Progenitor cell of endocrine pancreas (in vitro differentiated cells): ENCODE measurements at regions not wholly inside any gene's neighbourhood (a gene's known extent, or its start where the extent isn't known, plus 50 kb on each side); places are given as distances from the start of the nearest gene placed in this dataset.

Source experiments
- DNase-seq: peaks from one replicate; pipeline ENCODE4 v3.0.0; 2021; ENCODE audit warnings: low spot score; ENCODE audit not compliant: unreplicated experiment
- H3K27ac Mint-ChIP-seq: 2 replicates; pipeline ENCODE4 v1.8.0; 2021; ENCODE audit warnings: mild to moderate bottlenecking, moderate library complexity, mixed read lengths
- H3K27me3 Mint-ChIP-seq: 2 replicates; pipeline ENCODE4 v1.8.0; 2021; ENCODE audit warnings: mixed read lengths
- H3K36me3 Mint-ChIP-seq: 2 replicates; pipeline ENCODE4 v1.8.0; 2022; ENCODE audit warnings: mixed read lengths; ENCODE audit not compliant: insufficient read depth
- H3K4me1 Mint-ChIP-seq: 2 replicates; pipeline ENCODE4 v1.8.0; 2021; ENCODE audit warnings: low read depth, mixed read lengths
- H3K4me3 Mint-ChIP-seq: 2 replicates; pipeline ENCODE4 v1.8.0; 2021; ENCODE audit warnings: low read depth, mild to moderate bottlenecking, moderate library complexity, mixed read lengths
- H3K9me3 Mint-ChIP-seq: 2 replicates; pipeline ENCODE4 v1.8.0; 2021; ENCODE audit warnings: low read depth, mixed read lengths
- CTCF ChIP-seq: fragments of 200-600 bp; sonication (generic); IDR thresholded peaks from one replicate; pipeline ENCODE4 v1.5.0; 2021; ENCODE audit warnings: antibody characterized with exemption, mild to moderate bottlenecking; ENCODE audit not compliant: unreplicated experiment

DNA sequence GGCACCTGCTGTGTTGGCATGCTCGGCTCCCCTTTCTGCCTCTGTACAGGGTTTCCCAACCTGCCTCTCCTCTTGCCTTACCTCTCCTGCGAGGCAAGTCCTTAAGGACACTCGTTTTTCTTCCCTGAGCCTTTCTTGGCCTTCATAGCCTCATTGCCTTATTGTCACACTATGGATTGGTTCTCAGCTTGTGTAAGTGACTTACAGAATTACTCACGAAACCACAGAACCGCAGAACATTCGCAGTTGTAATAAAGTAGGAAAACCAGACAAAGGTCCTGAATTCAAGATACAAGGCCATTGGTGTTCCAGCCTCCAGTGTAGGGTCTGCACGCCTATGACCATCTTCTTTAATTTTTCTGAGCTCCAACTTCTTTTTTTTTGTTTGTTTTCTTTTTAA is 317.6 kb upstream of the SMIM21 start:
- Mint-ChIP-seq H3K4me3 (no peak overlapping the region), H3K27ac (no peak overlapping the region), H3K36me3 (no peaks in the 10 kb centered on the region), H3K27me3 (peaks cover 6% of the 10 kb centered on the region), H3K9me3 (no peaks in the 10 kb centered on the region), H3K4me1 (peaks cover 1% of the 10 kb centered on the region)
- no peak for DNase-seq
- TF ChIP-seq CTCF: no peak

DNA sequence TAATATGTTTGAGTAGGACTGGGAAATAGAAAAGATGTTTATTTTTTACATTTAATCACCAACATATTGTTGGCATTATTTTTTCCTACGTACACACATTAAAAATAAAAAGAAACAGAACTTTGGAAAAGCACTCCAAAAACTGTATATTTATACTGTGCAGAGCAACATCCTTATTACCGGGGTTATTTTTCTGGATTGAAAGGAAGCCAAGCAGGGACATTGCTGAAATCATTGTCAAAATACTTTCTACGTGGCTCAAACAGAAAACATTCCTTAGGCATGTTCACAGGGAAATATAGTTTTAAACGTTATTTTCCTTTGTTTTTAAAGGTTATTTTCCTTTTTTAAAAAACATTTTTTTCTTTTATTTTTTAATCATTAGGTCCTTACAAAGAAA is 315.0 kb upstream of the SMIM21 start:
- no peak for DNase-seq
- TF ChIP-seq CTCF: no peak
- H3K27me3 Mint-ChIP-seq: peaks cover 6% of the 10 kb centered on the region
- no peak overlapping the region for H3K4me3 Mint-ChIP-seq
- H3K4me1 Mint-ChIP-seq: peaks cover 1% of the 10 kb centered on the region
- peaks cover 4% of the 10 kb centered on the region for H3K36me3 Mint-ChIP-seq
- peaks cover 7% of the 10 kb centered on the region for H3K9me3 Mint-ChIP-seq
- H3K27ac Mint-ChIP-seq: no peak overlapping the region

GRCh38 chr18:75739682-75740081 is 312.2 kb upstream of the SMIM21 start:
- DNase-seq: no peak
- H3K27ac Mint-ChIP-seq: no peak overlapping the region
- no peak for TF ChIP-seq CTCF
- H3K9me3 Mint-ChIP-seq: peaks cover 23% of the 10 kb centered on the region
- H3K4me1 Mint-ChIP-seq: peaks cover 1% of the 10 kb centered on the region
- H3K4me3 Mint-ChIP-seq: no peak overlapping the region
- peaks cover 6% of the 10 kb centered on the region for H3K36me3 Mint-ChIP-seq
- H3K27me3 Mint-ChIP-seq: peaks cover 4% of the 10 kb centered on the region

DNA sequence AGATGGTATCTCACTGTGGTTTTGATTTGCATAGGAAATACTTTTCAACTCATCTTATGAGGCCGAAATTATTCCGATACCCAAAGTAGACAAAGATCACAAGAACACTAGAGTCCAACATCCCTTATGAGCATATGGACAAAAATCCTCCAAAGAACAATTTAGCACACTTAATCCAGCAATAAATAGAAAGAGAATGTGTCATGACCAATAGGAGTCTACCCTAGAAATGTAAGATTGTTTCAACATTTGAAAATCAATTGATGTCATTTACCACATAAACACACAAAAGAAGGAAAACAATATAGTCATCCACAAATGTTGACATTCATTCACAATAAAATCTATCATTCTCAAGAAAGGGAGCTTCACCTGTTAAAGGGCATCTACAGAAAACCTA is 307.8 kb upstream of the SMIM21 start:
- Mint-ChIP-seq H3K27me3 (peaks cover 9% of the 10 kb centered on the region), H3K36me3 (peaks cover 6% of the 10 kb centered on the region), H3K9me3 (peaks cover 23% of the 10 kb centered on the region), H3K27ac (no peak overlapping the region), H3K4me1 (no peaks in the 10 kb centered on the region), H3K4me3 (no peak overlapping the region)
- DNase-seq: no peak
- TF ChIP-seq CTCF: no peak

- Mint-ChIP-seq H3K4me1 (no peaks in the 10 kb centered on the region), H3K4me3 (no peak overlapping the region), H3K9me3 (peaks cover 2% of the 10 kb centered on the region), H3K27me3 (peaks cover 17% of the 10 kb centered on the region), H3K27ac (no peak overlapping the region), H3K36me3 (no peaks in the 10 kb centered on the region)
- no peak for DNase-seq
- TF ChIP-seq CTCF: no peak
Observed at GRCh38 chr18:75730249-75730648, 302.7 kb upstream of the SMIM21 start.
